ENCODE measurements at regions not wholly inside any gene's neighbourhood (a gene's known extent, or its start where the extent isn't known, plus 50 kb on each side); places are given as distances from the start of the nearest gene placed in this dataset.

DNA sequence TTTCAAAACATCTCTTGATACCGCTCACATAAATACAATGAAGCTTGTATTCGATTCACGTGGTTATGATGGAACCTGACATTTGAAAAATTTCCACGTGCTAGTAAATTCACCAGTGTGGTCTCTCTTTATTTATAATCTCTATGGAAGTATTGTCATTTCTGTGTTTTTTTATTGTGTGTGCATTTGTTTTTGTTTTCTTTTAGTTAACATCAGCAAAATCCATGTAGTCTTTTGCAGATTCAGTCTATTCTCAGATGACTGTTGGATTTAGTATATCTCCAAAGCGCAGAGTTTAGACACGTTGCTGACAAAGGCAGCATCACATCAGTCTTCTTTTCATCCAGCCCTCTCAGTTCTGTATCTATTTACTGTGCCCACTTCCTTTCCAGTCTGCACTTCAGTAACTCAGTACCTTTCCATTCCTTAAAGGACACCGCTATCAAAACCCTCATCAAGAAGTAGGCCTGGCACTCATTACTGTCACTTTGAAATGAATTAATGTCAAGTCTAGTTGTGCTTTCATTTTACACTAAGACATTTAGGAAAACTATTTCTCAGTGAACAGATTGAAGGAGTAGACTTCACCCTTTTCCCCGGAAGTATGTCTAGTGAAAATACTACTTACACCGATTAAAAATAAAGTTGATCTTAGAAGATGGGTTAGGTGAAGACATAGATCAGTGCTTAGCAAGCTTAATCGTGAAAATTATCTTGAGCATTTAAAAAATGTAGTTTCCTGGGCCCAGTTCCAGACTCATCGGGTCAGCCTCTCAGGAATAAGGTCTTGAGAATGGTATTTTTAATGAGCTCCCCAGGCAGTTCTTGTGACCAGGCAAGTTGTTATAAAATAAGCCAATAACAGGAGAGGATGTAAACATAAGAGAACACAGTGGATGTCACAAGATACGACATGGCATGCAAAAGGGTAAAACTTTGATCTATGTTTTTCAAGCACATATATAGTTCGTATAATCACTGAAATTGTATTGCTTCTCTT lies 506.8 kb upstream of the ZEB2 start:
- TF ChIP-seq CTCF (IDR thresholded peaks at IDR 0.05) (no peak), REST (IDR thresholded peaks at IDR 0.05; ENCODE audit: insufficient read depth in 1 of 2, low read depth in 2 of 2, low read length in 1 of 2) (no peak), SIN3A (IDR thresholded peaks at IDR 0.05; ENCODE audit: borderline replicate concordance, insufficient read depth, low read depth, low read length) (no peak), TCF7L2 (IDR thresholded peaks at IDR 0.05; ENCODE audit: low read depth, low read length) (no peak)
